Mucosa of descending colon (tissue), 3 donors: ENCODE measurements at regions not wholly inside any gene's neighbourhood (a gene's known extent, or its start where the extent isn't known, plus 50 kb on each side); places are given as distances from the start of the nearest gene placed in this dataset.

Experiments used
- ATAC-seq: fragments of 200-7000 bp; cut with Tn5 transposase; one replicate; pipeline ENCODE4 v1.9.1; 2020; ENCODE audit warnings: mild to moderate bottlenecking, moderate library complexity
- DNase-seq, 3 donors: peaks; one replicate each; pipeline ENCODE4 v3.0.0-alpha.2; 2020
- H3K36me3 ChIP-seq: fragments of 200-600 bp; one replicate; pipeline ENCODE4 v1.8.0; 2021; ENCODE audit warnings: low read depth, mild to moderate bottlenecking
- H3K4me1 ChIP-seq: fragments of 200-600 bp; one replicate; pipeline ENCODE4 v1.8.0; 2021; ENCODE audit warnings: low read depth, mild to moderate bottlenecking
- H3K4me3 ChIP-seq: fragments of 200-600 bp; one replicate; pipeline ENCODE4 v1.8.0; 2021; ENCODE audit warnings: mild to moderate bottlenecking
- H3K9me3 ChIP-seq: fragments of 200-600 bp; one replicate; pipeline ENCODE4 v1.8.0; 2021; ENCODE audit warnings: mild to moderate bottlenecking
- intact Hi-C, 2 donors: fragments of 100-400 bp; cut with DNase I in 1 of 2; cut with micrococcal nuclease in 1 of 2; formaldehyde crosslinking; loops; one replicate each; pipeline versions ENCODE4 v1.11.0 to v1.11.1; 2022; cut with DNase I, micrococcal nuclease
- TF ChIP-seq, protein P1 (sequence below): fragments of 200-600 bp; IDR thresholded peaks from one replicate; pipeline ENCODE4 v1.8.0; 2022; ENCODE audit warnings: antibody characterized with exemption, mild to moderate bottlenecking
- donor health status: DM: no; HTN: no; CAD: no; lungs with moderate emphysema.
- donor health status: DM: no; HTN: no; CAD: no.
- donor health status: DM: no; HTN: yes; CAD: no.

GRCh38 chr3:31297726-31298298, 234.9 kb upstream of the STT3B start:
- ATAC-seq (no peak), DNase-seq (no peak)
- TF ChIP-seq, protein P1, sequence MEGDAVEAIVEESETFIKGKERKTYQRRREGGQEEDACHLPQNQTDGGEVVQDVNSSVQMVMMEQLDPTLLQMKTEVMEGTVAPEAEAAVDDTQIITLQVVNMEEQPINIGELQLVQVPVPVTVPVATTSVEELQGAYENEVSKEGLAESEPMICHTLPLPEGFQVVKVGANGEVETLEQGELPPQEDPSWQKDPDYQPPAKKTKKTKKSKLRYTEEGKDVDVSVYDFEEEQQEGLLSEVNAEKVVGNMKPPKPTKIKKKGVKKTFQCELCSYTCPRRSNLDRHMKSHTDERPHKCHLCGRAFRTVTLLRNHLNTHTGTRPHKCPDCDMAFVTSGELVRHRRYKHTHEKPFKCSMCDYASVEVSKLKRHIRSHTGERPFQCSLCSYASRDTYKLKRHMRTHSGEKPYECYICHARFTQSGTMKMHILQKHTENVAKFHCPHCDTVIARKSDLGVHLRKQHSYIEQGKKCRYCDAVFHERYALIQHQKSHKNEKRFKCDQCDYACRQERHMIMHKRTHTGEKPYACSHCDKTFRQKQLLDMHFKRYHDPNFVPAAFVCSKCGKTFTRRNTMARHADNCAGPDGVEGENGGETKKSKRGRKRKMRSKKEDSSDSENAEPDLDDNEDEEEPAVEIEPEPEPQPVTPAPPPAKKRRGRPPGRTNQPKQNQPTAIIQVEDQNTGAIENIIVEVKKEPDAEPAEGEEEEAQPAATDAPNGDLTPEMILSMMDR: no peak
- Histone ChIP-seq H3K4me3 (no peak overlapping the region), H3K9me3 (no peaks in the 10 kb centered on the region), H3K4me1 (no peaks in the 10 kb centered on the region), H3K36me3 (no peaks in the 10 kb centered on the region)
- intact Hi-C loops: no loop called here

DNA sequence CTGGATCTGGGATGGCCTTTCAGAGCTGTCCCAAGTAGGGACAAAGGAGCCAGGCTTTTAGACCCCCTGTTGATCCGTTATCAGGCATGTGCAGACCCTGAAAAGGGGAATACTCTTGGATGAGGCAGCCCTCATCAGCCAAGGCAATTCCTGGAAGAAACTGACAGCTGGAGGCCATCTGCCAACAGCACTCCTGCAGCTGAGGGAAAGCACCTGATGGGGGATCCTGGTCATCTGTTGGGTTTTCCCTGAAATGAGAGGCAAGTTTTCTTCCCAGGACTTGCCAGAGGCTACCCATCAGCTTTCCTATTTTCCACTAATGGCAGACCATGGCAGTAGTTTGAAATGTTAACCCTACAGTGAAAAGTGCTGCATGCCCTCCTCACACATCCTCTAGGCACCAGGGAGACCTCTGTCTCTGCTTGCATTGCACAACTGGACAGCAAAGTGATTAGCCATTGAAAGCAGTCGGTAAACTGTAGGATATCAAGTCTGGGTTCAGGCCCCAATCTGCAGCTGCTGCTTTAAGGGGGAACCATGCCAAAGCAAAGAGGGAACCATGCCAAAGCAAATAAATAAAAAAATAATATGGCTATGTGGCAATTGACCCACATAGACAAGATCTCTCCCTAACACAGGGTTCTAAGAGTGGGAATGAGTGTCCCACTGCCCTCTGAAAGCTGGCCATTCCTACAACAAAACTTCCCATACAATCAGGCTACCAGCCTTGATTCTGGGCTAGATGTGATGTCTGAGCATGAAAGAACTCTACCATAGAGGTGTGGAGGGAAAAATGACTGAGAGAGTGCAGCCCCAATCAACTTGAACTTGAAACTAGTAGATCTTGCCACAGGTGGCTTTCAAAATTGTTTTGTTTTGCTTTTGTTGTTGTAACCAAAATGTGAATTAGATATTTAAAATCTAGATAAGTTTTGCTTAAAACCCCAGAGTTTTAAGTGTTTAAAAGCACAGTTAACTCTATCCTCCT, 232.0 kb upstream of the STT3B start:
- peak; percentile 67 for ATAC-seq
- intact Hi-C loops: no loop called here
- H3K4me3 ChIP-seq: no peak overlapping the region
- no peaks in the 10 kb centered on the region for H3K4me1 ChIP-seq
- peak in 1 of 3 donors; percentile 14 for DNase-seq
- no peaks in the 10 kb centered on the region for H3K36me3 ChIP-seq
- TF ChIP-seq, protein P1: no peak
- H3K9me3 ChIP-seq: no peaks in the 10 kb centered on the region

GRCh38 chr3:31302343-31302742, 230.4 kb upstream of the STT3B start:
- intact Hi-C loops: no loop called here
- H3K4me1 ChIP-seq: no peaks in the 10 kb centered on the region
- TF ChIP-seq, protein P1: no peak
- no peaks in the 10 kb centered on the region for H3K36me3 ChIP-seq
- H3K9me3 ChIP-seq: no peaks in the 10 kb centered on the region
- no peak overlapping the region for H3K4me3 ChIP-seq
- DNase-seq (no peak), ATAC-seq (no peak)

DNA sequence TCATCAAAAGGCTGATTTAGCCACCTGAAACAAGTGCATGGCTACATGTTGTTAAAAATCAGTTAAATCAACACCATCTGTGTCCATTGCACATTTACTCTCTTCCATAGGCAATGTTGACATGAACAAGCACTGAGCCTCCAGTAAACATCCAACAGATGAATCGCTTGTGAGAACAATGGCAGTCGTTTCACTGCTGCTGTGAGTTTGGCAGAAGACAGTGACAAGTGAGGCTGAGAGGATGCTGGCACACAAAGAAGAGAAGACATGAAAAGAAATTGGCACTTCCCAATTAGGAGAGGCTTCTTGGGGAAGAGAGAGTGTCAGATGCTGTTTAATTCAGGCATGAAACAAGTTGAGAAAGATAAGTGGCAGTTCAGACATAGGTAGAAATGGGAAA, 227.4 kb upstream of the STT3B start:
- TF ChIP-seq, protein P1: no peak
- no peaks in the 10 kb centered on the region for H3K36me3 ChIP-seq

DNA sequence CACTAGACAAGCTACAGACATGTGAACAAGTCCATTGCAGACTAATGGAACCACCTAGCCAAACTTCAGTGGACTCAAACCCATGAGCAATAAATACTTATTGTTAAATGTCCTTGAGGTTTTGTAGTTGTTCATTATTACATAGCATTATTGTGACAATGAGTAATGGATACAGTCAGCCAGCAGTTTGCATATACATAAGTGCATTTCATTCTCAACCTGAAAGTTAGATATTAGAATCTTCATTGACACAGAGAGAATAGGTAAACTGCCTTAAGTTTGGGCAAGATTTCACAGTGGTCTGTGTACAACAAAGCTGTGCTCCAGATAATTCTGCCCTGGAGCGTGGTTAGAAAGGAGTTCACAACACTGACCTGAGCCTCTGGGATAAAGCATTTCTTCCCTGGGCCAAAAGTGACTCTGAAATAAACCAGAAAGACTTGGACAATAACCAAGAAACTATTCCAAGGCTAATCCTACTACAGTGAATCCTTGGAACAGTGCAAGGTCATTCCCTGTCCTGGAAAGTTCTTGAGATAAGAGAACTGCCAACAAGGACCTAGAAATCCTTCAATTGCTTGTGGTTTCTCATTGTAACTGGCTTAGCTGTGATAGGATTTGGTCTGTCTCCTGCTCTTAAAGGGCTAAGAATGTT, 225.5 kb upstream of the STT3B start:
- ATAC-seq: no peak
- no peaks in the 10 kb centered on the region for H3K4me1 ChIP-seq
- H3K4me3 ChIP-seq: no peak overlapping the region
- no peaks in the 10 kb centered on the region for H3K36me3 ChIP-seq
- no peaks in the 10 kb centered on the region for H3K9me3 ChIP-seq
- no peak for DNase-seq
- intact Hi-C loops: no loop called here
- TF ChIP-seq, protein P1: no peak

More for the DNA sequence above, 227.4 kb upstream of the STT3B start:
- intact Hi-C loops: no loop called here
- Histone ChIP-seq H3K4me1 (no peaks in the 10 kb centered on the region), H3K9me3 (no peaks in the 10 kb centered on the region), H3K4me3 (no peak overlapping the region)
- no peak for DNase-seq
- no peak for ATAC-seq
